ENCODE measurements at regions not wholly inside any gene's neighbourhood (a gene's known extent, or its start where the extent isn't known, plus 50 kb on each side); places are given as distances from the start of the nearest gene placed in this dataset.

DNA sequence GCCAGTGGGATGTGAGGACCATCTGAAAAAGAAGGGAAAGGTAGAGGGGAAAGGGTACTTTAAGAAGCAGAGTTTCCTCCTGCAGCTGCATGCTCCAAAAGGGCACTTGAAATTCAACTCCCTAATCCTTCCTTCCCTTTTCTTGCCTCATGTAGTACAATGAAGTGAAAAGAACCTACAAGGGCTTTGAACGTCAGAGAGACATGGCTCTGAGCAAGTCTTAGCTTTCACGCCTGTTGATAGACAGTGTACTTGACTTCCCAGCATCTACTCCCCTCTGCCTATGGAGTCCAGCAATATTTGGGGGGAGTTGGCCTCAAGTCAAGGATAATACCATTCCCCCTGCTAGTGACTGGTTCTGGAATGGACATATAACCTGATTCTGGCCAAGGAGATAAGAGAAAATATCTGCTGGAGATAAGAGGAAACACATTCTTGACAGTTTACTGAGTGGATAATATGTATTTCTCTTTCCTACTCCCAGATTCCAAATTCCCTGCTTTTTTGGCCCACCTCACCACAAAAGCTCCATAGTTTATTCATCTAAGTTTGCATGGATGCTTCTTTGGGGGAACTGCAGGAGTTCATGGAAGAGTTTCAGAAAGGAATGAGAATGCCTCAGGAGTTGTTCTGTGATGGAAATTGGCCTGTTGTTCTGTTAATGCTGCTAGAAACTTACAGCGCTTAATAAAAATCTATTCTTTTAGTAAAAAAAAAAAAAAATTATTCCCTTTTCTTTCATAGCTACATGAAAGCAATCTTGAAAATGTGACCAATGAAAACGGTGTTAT, 193.0 kb upstream of the TPM1 start:
- H3K36me3 ChIP-seq (ENCODE audit: control insufficient read depth, insufficient read depth, low read length): no peaks in the 10 kb centered on the region
- no peaks in the 10 kb centered on the region for H3K9me3 ChIP-seq (ENCODE audit: control insufficient read depth, low read depth, low read length)
- H3K27ac ChIP-seq (ENCODE audit: low read length): no peak overlapping the region
- no CpG with 5 or more reads among the region's 4 CpGs for WGBS (ENCODE audit: insufficient coverage, low lambda C conversion rate)
- no peak overlapping the region for H3K4me3 ChIP-seq (ENCODE audit: low read length)
- no peaks in the 10 kb centered on the region for H3K27me3 ChIP-seq (ENCODE audit: control insufficient read depth, insufficient read depth, low read length)
- DNase-seq: no peak
- no peaks in the 10 kb centered on the region for H3K4me1 ChIP-seq (ENCODE audit: control insufficient read depth, insufficient read depth, low read length)

DNA sequence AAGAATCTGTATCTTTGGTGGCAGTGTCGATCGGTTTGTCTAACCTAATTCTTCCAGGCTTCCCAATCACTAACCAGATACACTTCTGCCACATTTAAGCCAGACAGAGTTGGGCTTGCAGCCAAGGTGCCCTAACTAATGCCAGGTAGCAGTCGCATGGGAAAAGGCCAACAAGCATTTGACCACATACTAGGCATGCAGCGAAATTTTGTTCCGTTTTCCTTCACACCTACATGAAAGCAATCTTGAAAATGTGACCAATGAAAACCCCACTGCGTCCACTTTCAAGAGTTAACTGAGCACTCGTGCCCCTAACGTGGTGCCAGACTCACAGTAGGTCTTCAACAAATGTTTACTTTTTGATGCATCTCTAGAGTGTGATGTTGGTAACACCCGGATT, 192.2 kb upstream of the TPM1 start:
- Histone ChIP-seq H3K4me1 (ENCODE audit: control insufficient read depth, insufficient read depth, low read length) (no peaks in the 10 kb centered on the region), H3K36me3 (ENCODE audit: control insufficient read depth, insufficient read depth, low read length) (no peaks in the 10 kb centered on the region), H3K4me3 (ENCODE audit: low read length) (no peak overlapping the region), H3K27me3 (ENCODE audit: control insufficient read depth, insufficient read depth, low read length) (no peaks in the 10 kb centered on the region), H3K27ac (ENCODE audit: low read length) (no peak overlapping the region), H3K9me3 (ENCODE audit: control insufficient read depth, low read depth, low read length) (no peaks in the 10 kb centered on the region)
- no peak for DNase-seq
- WGBS (ENCODE audit: insufficient coverage, low lambda C conversion rate): no CpG with 5 or more reads among the region's 9 CpGs

DNA sequence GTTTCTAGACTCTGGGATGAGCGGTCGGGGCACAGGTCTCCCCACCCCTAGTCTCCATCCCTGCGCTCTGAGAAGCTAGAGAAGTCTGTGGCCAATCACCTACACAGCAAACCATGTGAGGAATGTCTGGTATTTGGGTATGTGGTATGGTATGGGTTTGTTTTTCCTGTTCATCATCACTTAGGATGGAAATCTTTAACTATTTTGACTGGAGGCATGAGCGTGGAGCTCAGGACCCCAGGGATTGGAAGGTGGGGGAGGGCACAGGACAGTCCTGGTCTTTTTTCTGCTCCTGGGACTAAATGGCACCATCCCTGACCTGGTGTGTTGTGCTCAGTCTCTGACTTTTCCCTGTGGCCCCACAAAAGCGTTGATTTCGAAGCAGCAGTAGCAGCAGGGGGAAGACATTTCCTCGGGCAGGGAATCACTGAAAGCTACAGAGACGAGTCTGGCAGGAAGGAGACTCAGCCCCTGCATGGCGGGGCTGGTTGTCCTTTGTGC, 191.7 kb upstream of the TPM1 start:
- H3K36me3 ChIP-seq (ENCODE audit: control insufficient read depth, insufficient read depth, low read length): no peaks in the 10 kb centered on the region
- H3K9me3 ChIP-seq (ENCODE audit: control insufficient read depth, low read depth, low read length): no peaks in the 10 kb centered on the region
- H3K27ac ChIP-seq (ENCODE audit: low read length): no peak overlapping the region
- DNase-seq: no peak
- no peaks in the 10 kb centered on the region for H3K4me1 ChIP-seq (ENCODE audit: control insufficient read depth, insufficient read depth, low read length)
- no peaks in the 10 kb centered on the region for H3K27me3 ChIP-seq (ENCODE audit: control insufficient read depth, insufficient read depth, low read length)
- WGBS (ENCODE audit: insufficient coverage, low lambda C conversion rate): no CpG with 5 or more reads among the region's 9 CpGs
- H3K4me3 ChIP-seq (ENCODE audit: low read length): no peak overlapping the region

DNA sequence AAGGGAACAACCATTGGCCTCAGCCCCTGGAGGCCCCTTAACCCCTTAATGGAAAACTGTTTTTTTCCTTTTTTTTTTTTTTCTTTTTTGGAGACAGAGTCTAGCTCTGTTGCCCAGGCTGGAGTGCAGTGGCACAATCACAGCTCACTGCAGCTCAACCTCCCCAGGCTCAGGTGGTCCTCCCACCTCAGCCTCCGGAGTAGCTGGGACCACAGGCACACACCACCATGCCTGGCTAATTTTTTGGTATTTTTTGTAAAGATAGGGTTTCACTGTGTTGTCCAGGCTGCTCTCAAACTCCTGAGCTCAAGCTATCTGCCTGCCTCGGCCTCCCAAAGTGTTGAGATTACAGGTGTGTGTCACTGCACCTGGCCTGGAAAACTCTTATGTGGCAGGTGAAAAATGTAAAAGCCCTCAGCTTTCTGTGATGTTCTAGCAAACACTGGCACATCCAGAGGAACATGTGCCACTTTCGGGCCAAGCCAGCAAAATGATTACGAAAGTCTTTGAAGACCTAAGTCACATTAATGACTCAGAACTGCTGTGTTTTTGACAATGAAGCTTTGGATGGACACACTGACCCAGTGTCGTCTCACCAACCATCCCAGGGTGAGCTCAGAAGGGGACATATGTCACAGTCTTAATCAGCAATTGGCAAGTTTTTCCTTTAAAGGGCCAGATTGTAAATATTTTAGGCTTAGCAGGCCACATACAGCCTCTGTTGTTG, 189.3 kb upstream of the TPM1 start:
- no CpG with 5 or more reads among the region's 5 CpGs for WGBS (ENCODE audit: insufficient coverage, low lambda C conversion rate)
- Histone ChIP-seq H3K9me3 (ENCODE audit: control insufficient read depth, low read depth, low read length) (no peaks in the 10 kb centered on the region), H3K27ac (ENCODE audit: low read length) (no peak overlapping the region)

DNA sequence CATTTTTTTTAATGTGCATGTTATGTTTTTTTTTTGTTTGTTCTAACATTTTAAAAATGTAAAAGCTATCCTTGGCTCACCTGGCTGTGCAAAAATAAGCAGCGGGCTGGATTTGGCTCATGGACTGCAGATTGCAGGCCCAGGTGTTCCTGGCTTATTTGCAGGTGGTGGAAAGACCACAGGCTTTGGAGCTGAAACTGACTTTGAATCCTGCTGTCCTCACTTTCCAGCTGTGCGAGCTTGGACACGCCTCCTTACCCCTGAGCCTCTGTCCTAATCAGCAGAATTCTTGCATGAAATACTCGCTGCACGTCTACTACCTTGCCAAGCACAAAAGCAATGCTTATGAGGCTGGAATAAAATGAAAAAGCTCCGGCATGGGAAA, 188.7 kb upstream of the TPM1 start:
- Histone ChIP-seq H3K36me3 (ENCODE audit: control insufficient read depth, insufficient read depth, low read length) (no peaks in the 10 kb centered on the region), H3K27me3 (ENCODE audit: control insufficient read depth, insufficient read depth, low read length) (no peaks in the 10 kb centered on the region), H3K27ac (ENCODE audit: low read length) (no peak overlapping the region), H3K4me3 (ENCODE audit: low read length) (no peak overlapping the region), H3K4me1 (ENCODE audit: control insufficient read depth, insufficient read depth, low read length) (no peaks in the 10 kb centered on the region), H3K9me3 (ENCODE audit: control insufficient read depth, low read depth, low read length) (no peaks in the 10 kb centered on the region)
- no peak for DNase-seq
- no CpG with 5 or more reads among the region's 6 CpGs for WGBS (ENCODE audit: insufficient coverage, low lambda C conversion rate)

More for the DNA sequence above, 189.3 kb upstream of the TPM1 start:
- no peaks in the 10 kb centered on the region for H3K4me1 ChIP-seq (ENCODE audit: control insufficient read depth, insufficient read depth, low read length)
- H3K27me3 ChIP-seq (ENCODE audit: control insufficient read depth, insufficient read depth, low read length): no peaks in the 10 kb centered on the region
- H3K36me3 ChIP-seq (ENCODE audit: control insufficient read depth, insufficient read depth, low read length): no peaks in the 10 kb centered on the region
- H3K4me3 ChIP-seq (ENCODE audit: low read length): no peak overlapping the region
- no peak for DNase-seq

DNA sequence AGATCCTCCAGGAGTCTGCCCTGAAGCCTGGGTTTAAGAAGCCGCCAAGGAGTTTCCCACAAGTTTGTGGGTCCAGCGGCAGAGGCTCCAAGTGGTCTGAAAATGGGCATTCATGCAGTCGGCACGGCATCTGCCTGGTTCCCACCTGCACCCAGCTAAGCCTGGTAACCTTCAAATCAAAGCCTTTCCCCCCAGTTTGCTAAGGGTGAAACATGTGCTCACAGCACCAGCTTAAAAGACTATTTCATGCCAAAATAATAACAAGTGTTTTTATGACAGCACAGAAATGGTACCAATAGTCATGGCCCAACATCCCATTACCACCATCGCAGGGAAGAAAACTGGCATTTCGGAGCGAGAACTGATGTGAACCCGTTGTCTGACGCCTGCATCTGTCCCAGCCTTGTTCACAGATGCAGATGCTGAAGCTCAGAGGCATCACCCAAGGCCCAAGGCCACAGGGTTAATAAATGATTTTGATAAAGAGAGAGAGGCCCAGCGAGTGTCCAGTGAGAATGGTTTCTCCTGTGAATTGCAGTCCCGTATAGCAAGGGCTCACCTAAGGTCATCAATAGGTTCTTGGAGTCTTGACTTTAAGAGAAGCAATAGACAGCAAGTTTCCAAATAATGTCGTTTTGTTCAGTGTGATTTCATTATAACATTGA, 188.0 kb upstream of the TPM1 start:
- no peaks in the 10 kb centered on the region for H3K27me3 ChIP-seq (ENCODE audit: control insufficient read depth, insufficient read depth, low read length)
- no peaks in the 10 kb centered on the region for H3K4me1 ChIP-seq (ENCODE audit: control insufficient read depth, insufficient read depth, low read length)
- no peak overlapping the region for H3K27ac ChIP-seq (ENCODE audit: low read length)
- WGBS (ENCODE audit: insufficient coverage, low lambda C conversion rate): 100% methylated on average over 1 of the region's 12 CpGs
- H3K4me3 ChIP-seq (ENCODE audit: low read length): no peak overlapping the region
- no peak for DNase-seq
- H3K36me3 ChIP-seq (ENCODE audit: control insufficient read depth, insufficient read depth, low read length): no peaks in the 10 kb centered on the region
- no peaks in the 10 kb centered on the region for H3K9me3 ChIP-seq (ENCODE audit: control insufficient read depth, low read depth, low read length)

DNA sequence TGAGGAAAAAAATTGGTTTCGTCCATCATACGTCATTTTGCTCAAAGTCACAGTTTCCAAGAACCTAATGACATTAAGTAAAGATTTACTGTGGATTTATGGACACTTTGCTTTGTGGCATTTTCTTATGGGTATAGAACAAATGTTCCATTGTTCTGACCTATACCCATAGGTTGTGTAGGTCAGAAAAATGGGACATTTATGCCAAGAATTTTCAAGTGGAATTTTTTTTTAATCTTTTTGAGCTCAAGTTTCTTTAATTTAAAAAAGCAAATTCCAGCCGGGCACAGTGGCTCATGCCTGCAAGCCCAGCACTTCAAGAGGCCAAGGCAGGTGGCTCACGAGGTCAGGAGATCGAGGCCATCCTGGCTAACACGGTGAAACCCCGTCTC, 187.5 kb upstream of the TPM1 start:
- DNase-seq: no peak
- no peaks in the 10 kb centered on the region for H3K27me3 ChIP-seq (ENCODE audit: control insufficient read depth, insufficient read depth, low read length)
- 79% methylated on average over 2 of the region's 7 CpGs for WGBS (ENCODE audit: insufficient coverage, low lambda C conversion rate)
- H3K27ac ChIP-seq (ENCODE audit: low read length): no peak overlapping the region
- H3K4me1 ChIP-seq (ENCODE audit: control insufficient read depth, insufficient read depth, low read length): no peaks in the 10 kb centered on the region
- H3K9me3 ChIP-seq (ENCODE audit: control insufficient read depth, low read depth, low read length): no peaks in the 10 kb centered on the region
- no peaks in the 10 kb centered on the region for H3K36me3 ChIP-seq (ENCODE audit: control insufficient read depth, insufficient read depth, low read length)
- no peak overlapping the region for H3K4me3 ChIP-seq (ENCODE audit: low read length)

DNA sequence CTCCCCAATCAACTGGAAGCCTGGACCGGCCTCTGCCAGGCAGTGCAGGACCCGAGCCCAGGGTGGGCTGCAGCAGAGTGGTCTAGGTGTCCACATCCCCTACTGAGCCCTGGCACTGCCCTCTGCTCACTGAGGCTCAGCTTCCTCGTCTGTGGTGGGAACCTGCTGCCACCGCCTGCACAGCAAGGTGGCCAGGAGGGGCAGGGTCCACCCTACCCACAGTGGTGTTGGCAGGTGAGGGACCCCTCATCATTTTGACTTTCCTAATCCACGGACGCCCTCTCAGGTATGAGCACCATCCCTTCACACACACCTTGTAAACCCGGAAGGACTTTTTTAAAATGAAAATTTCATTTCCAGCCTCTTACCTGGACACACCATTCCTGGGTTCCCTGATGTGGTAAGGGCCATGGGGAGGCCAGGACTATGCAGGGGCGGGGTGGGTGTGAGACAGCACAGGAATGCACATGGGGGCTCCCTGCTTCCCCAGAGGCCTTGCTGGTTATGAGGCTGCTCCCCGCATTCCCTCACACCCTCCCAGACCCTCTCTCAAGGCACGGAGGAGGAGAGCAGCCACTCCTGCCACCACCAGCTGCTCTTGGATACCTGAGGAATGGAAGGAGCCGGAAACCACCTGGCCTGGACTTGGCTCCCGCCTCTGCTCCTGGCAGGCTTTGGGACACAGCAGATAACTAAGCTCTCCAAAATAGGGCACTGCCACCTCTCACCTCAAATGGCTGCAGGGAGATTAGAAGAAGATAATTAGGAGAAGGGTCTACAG, 185.9 kb upstream of the TPM1 start:
- H3K27me3 ChIP-seq (ENCODE audit: control insufficient read depth, insufficient read depth, low read length): no peaks in the 10 kb centered on the region
- no peaks in the 10 kb centered on the region for H3K4me1 ChIP-seq (ENCODE audit: control insufficient read depth, insufficient read depth, low read length)
- DNase-seq: no peak
- no peaks in the 10 kb centered on the region for H3K36me3 ChIP-seq (ENCODE audit: control insufficient read depth, insufficient read depth, low read length)
- no CpG with 5 or more reads among the region's 12 CpGs for WGBS (ENCODE audit: insufficient coverage, low lambda C conversion rate)
- no peak overlapping the region for H3K4me3 ChIP-seq (ENCODE audit: low read length)
- no peaks in the 10 kb centered on the region for H3K9me3 ChIP-seq (ENCODE audit: control insufficient read depth, low read depth, low read length)
- H3K27ac ChIP-seq (ENCODE audit: low read length): no peak overlapping the region

DNA sequence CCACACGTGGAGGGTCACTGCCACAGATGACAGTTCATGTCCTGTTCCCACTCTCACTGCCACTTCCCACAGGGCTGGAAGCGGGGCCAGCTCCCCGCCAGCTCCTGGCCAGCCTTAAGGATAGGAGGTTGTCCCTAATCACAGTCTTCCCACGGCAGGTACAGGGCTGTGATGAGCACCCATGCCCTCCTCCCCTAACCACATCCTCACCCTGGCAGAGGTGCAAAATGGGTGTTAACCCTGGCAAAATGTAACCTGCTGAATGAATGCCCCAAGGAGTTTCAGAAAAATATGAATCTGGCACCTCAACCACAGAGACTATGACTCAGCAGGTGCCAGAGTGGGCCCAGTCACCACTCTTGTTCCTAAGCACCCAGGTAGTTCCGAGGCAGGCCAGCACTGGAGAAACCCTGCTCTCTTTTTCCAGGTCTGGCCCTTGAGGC, 185.1 kb upstream of the TPM1 start:
- WGBS (ENCODE audit: insufficient coverage, low lambda C conversion rate): no CpG with 5 or more reads among the region's 5 CpGs
- no peak for DNase-seq
- Histone ChIP-seq H3K4me1 (ENCODE audit: control insufficient read depth, insufficient read depth, low read length) (no peaks in the 10 kb centered on the region), H3K9me3 (ENCODE audit: control insufficient read depth, low read depth, low read length) (no peaks in the 10 kb centered on the region), H3K36me3 (ENCODE audit: control insufficient read depth, insufficient read depth, low read length) (no peaks in the 10 kb centered on the region), H3K27me3 (ENCODE audit: control insufficient read depth, insufficient read depth, low read length) (no peaks in the 10 kb centered on the region), H3K27ac (ENCODE audit: low read length) (no peak overlapping the region), H3K4me3 (ENCODE audit: low read length) (no peak overlapping the region)

DNA sequence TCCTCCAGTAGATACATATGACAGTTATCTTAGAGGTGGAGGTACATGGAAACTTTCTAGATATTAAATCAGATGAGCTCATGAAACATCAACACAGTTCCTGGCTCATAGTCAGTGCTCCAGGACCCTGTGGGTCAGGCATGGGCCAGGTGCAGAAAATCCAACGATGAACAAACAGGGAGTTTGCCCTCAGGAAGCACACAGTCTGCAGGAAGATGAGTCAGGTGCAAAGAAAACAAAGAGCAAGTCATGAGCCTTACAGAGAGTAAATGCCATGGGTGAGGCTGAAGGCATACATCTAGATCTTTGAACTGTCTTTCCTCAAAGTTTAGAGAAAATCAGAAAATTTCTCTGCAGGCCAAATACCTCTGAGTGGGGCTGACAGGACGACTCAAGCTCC, 184.2 kb upstream of the TPM1 start:
- H3K4me1 ChIP-seq (ENCODE audit: control insufficient read depth, insufficient read depth, low read length): no peaks in the 10 kb centered on the region
- H3K36me3 ChIP-seq (ENCODE audit: control insufficient read depth, insufficient read depth, low read length): no peaks in the 10 kb centered on the region
- no peaks in the 10 kb centered on the region for H3K9me3 ChIP-seq (ENCODE audit: control insufficient read depth, low read depth, low read length)
- H3K4me3 ChIP-seq (ENCODE audit: low read length): no peak overlapping the region
- H3K27ac ChIP-seq (ENCODE audit: low read length): no peak overlapping the region
- DNase-seq: no peak
- WGBS (ENCODE audit: insufficient coverage, low lambda C conversion rate): no CpG with 5 or more reads among the region's 2 CpGs
- no peaks in the 10 kb centered on the region for H3K27me3 ChIP-seq (ENCODE audit: control insufficient read depth, insufficient read depth, low read length)
